OCI-LY7 (cell line): ENCODE measurements at regions not wholly inside any gene's neighbourhood (a gene's known extent, or its start where the extent isn't known, plus 50 kb on each side); places are given as distances from the start of the nearest gene placed in this dataset.

Experiments used
- BruUV-seq: library from RNA; stranded (reverse); fragments of 400-500 nt; replicated peaks from 2 replicates; lab custom pipeline; 2021; lab: Mats Ljungman, UMichigan
- CTCF ChIA-PET: fragments of 300-600 bp; sonication (Branson Sonifier 250); formaldehyde crosslinking; loops from one replicate; lab custom pipeline; 2022; ENCODE audit warnings: antibody characterized with exemption; ENCODE audit not compliant: unreplicated experiment; lab: Charles Lee
- POLR2A ChIA-PET: fragments of 300-600 bp; sonication (Branson Sonifier 250); formaldehyde crosslinking; loops from one replicate; lab custom pipeline; 2022; ENCODE audit warnings: antibody characterized with exemption; lab: Charles Lee
- DNase-seq: peaks from one replicate; pipeline ENCODE4 v3.0.0-alpha.2; 2015; ENCODE audit warnings: low spot score
- H2AFZ ChIP-seq: fragments of 200-600 bp; sonication (generic), shearing (Covaris generic); 2 replicates; pipeline ENCODE4 v1.6.1; 2014; ENCODE audit warnings: mild to moderate bottlenecking, antibody characterized with exemption, low read length, moderate library complexity
- H3K27ac ChIP-seq: fragments of 200-600 bp; sonication (generic); 2 replicates; pipeline ENCODE4 v1.5.1; 2014; ENCODE audit warnings: mixed run types, low read depth, mild to moderate bottlenecking, moderate library complexity, low read length, inconsistent platforms; ENCODE audit not compliant: poor library complexity, severe bottlenecking
- H3K36me3 ChIP-seq: fragments of 200-600 bp; sonication (generic); 2 replicates; pipeline ENCODE4 v1.6.1; 2014; ENCODE audit warnings: mild to moderate bottlenecking, antibody characterized with exemption, low read length, moderate library complexity, mixed read lengths; ENCODE audit not compliant: insufficient read depth
- H3K4me1 ChIP-seq: fragments of 200-600 bp; sonication (generic); 2 replicates; pipeline ENCODE4 v1.5.1; 2014; ENCODE audit warnings: mild to moderate bottlenecking, low read length; ENCODE audit not compliant: insufficient read depth, poor library complexity, severe bottlenecking
- H3K4me2 ChIP-seq: fragments of 200-600 bp; sonication (generic); 2 replicates; pipeline ENCODE4 v1.6.1; 2014; ENCODE audit warnings: mild to moderate bottlenecking, low read length
- H3K4me3 ChIP-seq: fragments of 200-600 bp; sonication (generic); 2 replicates; pipeline ENCODE4 v1.5.1; 2014; ENCODE audit warnings: mild to moderate bottlenecking, low read depth, low read length; ENCODE audit not compliant: poor library complexity, severe bottlenecking
- H3K79me2 ChIP-seq: fragments of 200-600 bp; sonication (generic); 2 replicates; pipeline ENCODE4 v1.6.1; 2016; ENCODE audit warnings: low read depth, mild to moderate bottlenecking, low read length, moderate library complexity, mixed read lengths; ENCODE audit not compliant: insufficient read depth
- H3K9me2 ChIP-seq: fragments of 200-600 bp; sonication (generic); 2 replicates; pipeline ENCODE4 v1.6.1; 2016; ENCODE audit warnings: mild to moderate bottlenecking, low read length, mixed read lengths; ENCODE audit not compliant: insufficient read depth
- H3K9me3 ChIP-seq: fragments of 200-600 bp; sonication (generic); 2 replicates; pipeline ENCODE4 v1.6.1; 2014; ENCODE audit warnings: mild to moderate bottlenecking, mixed run types, low read length, mixed read lengths
- H4K20me1 ChIP-seq: fragments of 200-600 bp; sonication (generic); 2 replicates; pipeline ENCODE4 v1.6.1; 2014; ENCODE audit warnings: mild to moderate bottlenecking, antibody characterized with exemption, low read length, moderate library complexity, mixed read lengths; ENCODE audit not compliant: insufficient read depth
- EZH2phosphoT487 ChIP-seq: fragments of 200-600 bp; sonication (generic); IDR thresholded peaks from 2 replicates; pipeline ENCODE4 v1.6.1; 2018; ENCODE audit warnings: low read depth, borderline replicate concordance, mild to moderate bottlenecking, mixed run types, antibody characterized with exemption, low read length, moderate library complexity, mixed read lengths
- intact Hi-C: fragments of 100-400 bp; cut with micrococcal nuclease; formaldehyde crosslinking; loops from one replicate; pipeline ENCODE4 v1.10.0; 2022; ENCODE audit not compliant: unreplicated experiment
- TF ChIP-seq, protein P1 (sequence below): fragments of 200-600 bp; sonication (generic); conservative IDR thresholded peaks from 2 replicates; pipeline ENCODE4 v1.5.1; 2014; ENCODE audit warnings: mild to moderate bottlenecking, antibody characterized with exemption, low read length, moderate library complexity, mixed read lengths

DNA sequence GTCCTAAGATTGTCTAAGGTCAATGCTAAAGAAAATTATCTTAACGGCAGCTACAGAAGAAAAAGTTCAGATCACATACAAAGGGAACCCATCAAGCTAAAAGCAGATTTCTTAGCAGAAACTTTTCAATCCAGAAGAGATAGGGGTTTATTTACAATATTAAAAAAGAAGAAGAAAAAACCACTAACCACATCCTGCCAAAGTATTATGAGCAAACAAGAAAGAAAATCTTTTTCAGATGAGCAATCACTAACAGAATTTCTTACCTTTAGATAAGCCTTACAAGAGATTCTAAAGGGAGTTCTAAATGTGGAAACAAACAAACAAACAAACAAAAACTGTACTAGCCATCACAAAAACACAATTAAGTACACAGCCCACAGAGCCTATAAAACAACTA, 1015.8 kb upstream of the EPHA6 start:
- Histone ChIP-seq H3K4me1 (no peaks in the 10 kb centered on the region), H3K4me2 (no peak overlapping the region), H3K9me3 (no peaks in the 10 kb centered on the region), H3K27ac (no peak overlapping the region), H3K4me3 (no peak overlapping the region), H3K9me2 (no peaks in the 10 kb centered on the region), H2AFZ (no peak overlapping the region), H3K36me3 (no peaks in the 10 kb centered on the region), H4K20me1 (no peaks in the 10 kb centered on the region), H3K79me2 (no peaks in the 10 kb centered on the region)
- DNase-seq, result no peak
- intact Hi-C loops, result no loop called here
- no TSS peak for BruUV-seq
- ChIA-PET CTCF (no interaction called here), POLR2A (no interaction called here)
- TF ChIP-seq, protein P1, sequence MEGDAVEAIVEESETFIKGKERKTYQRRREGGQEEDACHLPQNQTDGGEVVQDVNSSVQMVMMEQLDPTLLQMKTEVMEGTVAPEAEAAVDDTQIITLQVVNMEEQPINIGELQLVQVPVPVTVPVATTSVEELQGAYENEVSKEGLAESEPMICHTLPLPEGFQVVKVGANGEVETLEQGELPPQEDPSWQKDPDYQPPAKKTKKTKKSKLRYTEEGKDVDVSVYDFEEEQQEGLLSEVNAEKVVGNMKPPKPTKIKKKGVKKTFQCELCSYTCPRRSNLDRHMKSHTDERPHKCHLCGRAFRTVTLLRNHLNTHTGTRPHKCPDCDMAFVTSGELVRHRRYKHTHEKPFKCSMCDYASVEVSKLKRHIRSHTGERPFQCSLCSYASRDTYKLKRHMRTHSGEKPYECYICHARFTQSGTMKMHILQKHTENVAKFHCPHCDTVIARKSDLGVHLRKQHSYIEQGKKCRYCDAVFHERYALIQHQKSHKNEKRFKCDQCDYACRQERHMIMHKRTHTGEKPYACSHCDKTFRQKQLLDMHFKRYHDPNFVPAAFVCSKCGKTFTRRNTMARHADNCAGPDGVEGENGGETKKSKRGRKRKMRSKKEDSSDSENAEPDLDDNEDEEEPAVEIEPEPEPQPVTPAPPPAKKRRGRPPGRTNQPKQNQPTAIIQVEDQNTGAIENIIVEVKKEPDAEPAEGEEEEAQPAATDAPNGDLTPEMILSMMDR, result no peak
- TF ChIP-seq EZH2phosphoT487, result no peak

DNA sequence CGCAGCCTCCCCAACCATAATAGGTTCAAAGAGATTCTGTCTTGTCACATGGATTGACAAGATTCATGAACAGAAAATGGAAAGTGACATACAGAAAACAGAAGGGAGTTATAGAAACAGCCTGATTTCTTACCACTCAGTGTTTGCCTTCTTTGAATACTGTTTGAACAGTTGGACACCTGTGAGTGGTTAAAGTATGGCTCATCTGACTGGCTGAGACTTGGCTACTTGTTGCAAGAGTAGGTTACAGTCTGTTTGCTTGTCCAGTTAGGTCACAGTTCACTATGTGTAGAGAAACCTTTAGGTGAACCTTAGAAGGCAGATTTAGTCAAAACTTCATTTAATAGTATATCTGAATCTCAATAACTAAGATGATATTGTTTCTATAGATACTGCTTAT, 1003.9 kb upstream of the EPHA6 start:
- no peak overlapping the region for H2AFZ ChIP-seq
- no peaks in the 10 kb centered on the region for H4K20me1 ChIP-seq
- H3K79me2 ChIP-seq, result no peaks in the 10 kb centered on the region
- no peaks in the 10 kb centered on the region for H3K4me1 ChIP-seq
- H3K4me3 ChIP-seq, result no peak overlapping the region
- no TSS peak for BruUV-seq
- no peak for DNase-seq
- ChIA-PET POLR2A (no interaction called here), CTCF (no interaction called here)
- intact Hi-C loops, result no loop called here
- H3K4me2 ChIP-seq, result no peak overlapping the region
- H3K9me3 ChIP-seq, result no peaks in the 10 kb centered on the region
- no peak overlapping the region for H3K27ac ChIP-seq
- H3K9me2 ChIP-seq, result no peaks in the 10 kb centered on the region
- TF ChIP-seq EZH2phosphoT487, result no peak
- TF ChIP-seq, protein P1, result no peak
- H3K36me3 ChIP-seq, result no peaks in the 10 kb centered on the region

DNA sequence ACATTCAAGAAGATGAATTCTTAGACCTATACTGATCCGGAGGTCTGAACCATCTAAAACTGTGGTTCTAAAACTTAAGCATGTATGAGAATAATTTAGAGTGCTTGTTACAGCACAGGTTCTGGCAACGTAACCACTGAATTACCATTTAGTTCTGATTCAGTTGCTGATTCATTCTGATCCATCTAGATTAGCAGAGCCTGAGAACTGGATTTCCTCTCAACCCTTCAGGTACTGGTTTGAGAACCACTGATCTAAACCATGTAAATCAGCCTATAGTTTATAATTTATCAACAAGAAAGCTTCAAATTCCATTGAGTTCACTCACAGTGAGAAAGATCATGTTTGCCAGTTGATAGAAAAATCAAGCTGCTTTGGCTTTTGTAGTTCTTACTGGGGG, 1001.1 kb upstream of the EPHA6 start:
- no peak overlapping the region for H3K4me3 ChIP-seq
- H3K36me3 ChIP-seq, result no peaks in the 10 kb centered on the region
- ChIA-PET POLR2A (no interaction called here), CTCF (no interaction called here)
- H3K4me2 ChIP-seq, result no peak overlapping the region
- no peaks in the 10 kb centered on the region for H3K79me2 ChIP-seq
- no peaks in the 10 kb centered on the region for H3K9me2 ChIP-seq
- H4K20me1 ChIP-seq, result no peaks in the 10 kb centered on the region
- no peaks in the 10 kb centered on the region for H3K9me3 ChIP-seq
- TF ChIP-seq, protein P1, result no peak
- no peak for TF ChIP-seq EZH2phosphoT487
- no peaks in the 10 kb centered on the region for H3K4me1 ChIP-seq
- H2AFZ ChIP-seq, result no peak overlapping the region
- H3K27ac ChIP-seq, result no peak overlapping the region
- BruUV-seq, result no TSS peak
- DNase-seq, result no peak
- intact Hi-C loops, result no loop called here
